GM23338 (cell line): ENCODE measurements at regions not wholly inside any gene's neighbourhood (a gene's known extent, or its start where the extent isn't known, plus 50 kb on each side); places are given as distances from the start of the nearest gene placed in this dataset.

ENCODE experiments used
- ATAC-seq: fragments of 200-7000 bp; cut with Tn5 transposase; 3 replicates; pipeline ENCODE4 v1.9.1; 2020
- DNase-seq: peaks from one replicate; pipeline ENCODE4 v3.0.0-alpha.2; 2015; ENCODE audit warnings: low spot score
- H2AFZ ChIP-seq: fragments of 200-600 bp; sonication (generic); 2 replicates; pipeline ENCODE4 v1.8.0; 2016; ENCODE audit warnings: antibody characterized with exemption, mild to moderate bottlenecking, moderate library complexity
- H3F3A ChIP-seq: fragments of 200-600 bp; sonication (generic); replicated peaks from 2 replicates; pipeline ENCODE4 v1.8.0; 2017; ENCODE audit warnings: antibody characterized with exemption, mixed run types, low read depth
- H3K27ac ChIP-seq: fragments of 200-600 bp; sonication (generic); 2 replicates; pipeline ENCODE4 v1.6.1; 2016; ENCODE audit warnings: low read depth
- H3K27me3 ChIP-seq: fragments of 200-600 bp; sonication (generic); 2 replicates; pipeline ENCODE4 v1.8.0; 2016; ENCODE audit warnings: mild to moderate bottlenecking, mixed run types, moderate library complexity; ENCODE audit not compliant: insufficient read depth
- H3K36me3 ChIP-seq: fragments of 200-600 bp; sonication (generic); 2 replicates; pipeline ENCODE4 v1.8.0; 2016; ENCODE audit warnings: mild to moderate bottlenecking; ENCODE audit not compliant: insufficient read depth
- H3K4me1 ChIP-seq: fragments of 200-600 bp; sonication (generic); 2 replicates; pipeline ENCODE4 v1.8.0; 2016; ENCODE audit warnings: mild to moderate bottlenecking, moderate library complexity; ENCODE audit not compliant: insufficient read depth
- H3K4me2 ChIP-seq: fragments of 200-600 bp; sonication (generic); 2 replicates; pipeline ENCODE4 v1.7.1; 2017; ENCODE audit warnings: mixed run types
- H3K4me3 ChIP-seq: fragments of 200-600 bp; sonication (generic); 2 replicates; pipeline ENCODE4 v1.6.1; 2016; ENCODE audit warnings: mixed run types
- H3K79me2 ChIP-seq: fragments of 200-600 bp; sonication (generic); replicated peaks from 2 replicates; pipeline ENCODE4 v1.8.0; 2017; ENCODE audit warnings: mild to moderate bottlenecking; ENCODE audit not compliant: insufficient read depth
- H3K9me2 ChIP-seq: fragments of 200-600 bp; sonication (generic); 2 replicates; pipeline ENCODE4 v1.8.0; 2017; ENCODE audit not compliant: insufficient read depth
- H4K20me1 ChIP-seq: fragments of 200-600 bp; sonication (generic); replicated peaks from 2 replicates; pipeline ENCODE4 v1.8.0; 2017; ENCODE audit warnings: mild to moderate bottlenecking; ENCODE audit not compliant: insufficient read depth
- H3K27ac Mint-ChIP-seq: 2 replicates; pipeline ENCODE4 v1.8.0; 2020; ENCODE audit warnings: inconsistent platforms, mild to moderate bottlenecking, moderate library complexity, mixed read lengths
- H3K27me3 Mint-ChIP-seq: 3 replicates; pipeline ENCODE4 v1.8.0; 2022; ENCODE audit warnings: low read depth, mild to moderate bottlenecking, moderate library complexity, mixed read lengths, inconsistent platforms; ENCODE audit not compliant: insufficient read depth, poor library complexity
- H3K36me3 Mint-ChIP-seq: 3 replicates; pipeline ENCODE4 v1.8.0; 2021; ENCODE audit warnings: low read depth, mild to moderate bottlenecking, inconsistent platforms, moderate library complexity, mixed read lengths
- H3K4me1 Mint-ChIP-seq: 3 replicates; pipeline ENCODE4 v1.8.0; 2020; ENCODE audit warnings: mild to moderate bottlenecking, inconsistent platforms, mixed read lengths
- H3K4me3 Mint-ChIP-seq: 3 replicates; pipeline ENCODE4 v1.8.0; 2021; ENCODE audit warnings: moderate library complexity, mild to moderate bottlenecking, inconsistent platforms, mixed read lengths
- H3K9me3 Mint-ChIP-seq: 3 replicates; pipeline ENCODE4 v1.8.0; 2020; ENCODE audit warnings: moderate library complexity, mild to moderate bottlenecking, inconsistent platforms, mixed read lengths
- CTCF ChIP-seq, 2 experiments: fragments of 200-600 bp in 1 of 2; sonication (generic) in 1 of 2; conservative IDR thresholded peaks; 2 replicates each; pipeline versions ENCODE4 v1.5.1 to v1.6.1; 2016 to 2017; ENCODE audit warnings: antibody characterized with exemption in 2 of 2, low read depth in 2 of 2, mild to moderate bottlenecking in 2 of 2, moderate library complexity in 1 of 2
- ETS1 ChIP-seq: IDR thresholded peaks from 2 replicates; pipeline ENCODE4 v1.6.1; 2016; ENCODE audit warnings: antibody characterized with exemption
- JUNB ChIP-seq: IDR thresholded peaks from one replicate; pipeline ENCODE4 v1.6.1; 2016; ENCODE audit warnings: antibody characterized with exemption; ENCODE audit not compliant: unreplicated experiment
- NANOG ChIP-seq: IDR thresholded peaks from 2 replicates; pipeline ENCODE4 v1.6.1; 2016; ENCODE audit warnings: antibody characterized with exemption, borderline replicate concordance
- POLR2AphosphoS5 ChIP-seq: IDR thresholded peaks from 2 replicates; pipeline ENCODE4 v1.6.1; 2016; ENCODE audit warnings: antibody characterized with exemption, low read depth
- REST ChIP-seq: IDR thresholded peaks from one replicate; pipeline ENCODE4 v1.6.1; 2018; ENCODE audit warnings: antibody characterized with exemption; ENCODE audit not compliant: unreplicated experiment
- STAT1 ChIP-seq: IDR thresholded peaks from one replicate; pipeline ENCODE4 v1.6.1; 2016; ENCODE audit warnings: antibody characterized with exemption; ENCODE audit not compliant: unreplicated experiment
- ZNF114 ChIP-seq: fragments of 250-450 bp; sonication (Bioruptor Pico); IDR thresholded peaks from 2 replicates; pipeline ENCODE4 v1.5.0; 2020; ENCODE audit warnings: mild to moderate bottlenecking, moderate library complexity
- ZNF331 ChIP-seq: fragments of 250-450 bp; sonication (Bioruptor Pico); IDR thresholded peaks from 2 replicates; pipeline ENCODE4 v1.5.0; 2020; ENCODE audit warnings: low read depth, mild to moderate bottlenecking, moderate library complexity

- Histone ChIP-seq H3F3A (no peaks in the 10 kb centered on the region), H3K27ac (no peak overlapping the region), H3K4me1 (peaks cover 7% of the 10 kb centered on the region; the same call in 1 of the 2 replicates), H3K9me2 (peaks cover 19% of the 10 kb centered on the region), H3K4me2 (no peak overlapping the region), H2AFZ (no peak overlapping the region), H3K79me2 (no peaks in the 10 kb centered on the region), H3K27me3 (no peaks in the 10 kb centered on the region), H3K36me3 (no peaks in the 10 kb centered on the region), H4K20me1 (no peaks in the 10 kb centered on the region), H3K4me3 (no peak overlapping the region)
- ATAC-seq, result no peak
- TF ChIP-seq ETS1, result no peak
- peak in 1 of 2 experiments; percentile 45; a peak in 2 of 4 replicates for TF ChIP-seq CTCF (conservative IDR thresholded peaks at IDR 0.05; ENCODE audit: low read depth in 2 of 2)
- Mint-ChIP-seq H3K9me3 (no peaks in the 10 kb centered on the region), H3K4me1 (peaks cover 11% of the 10 kb centered on the region), H3K36me3 (no peaks in the 10 kb centered on the region), H3K4me3 (no peak overlapping the region), H3K27ac (no peak overlapping the region), H3K27me3 (peaks cover 7% of the 10 kb centered on the region)
- DNase-seq, result no peak
Observed at GRCh38 chr1:232380131-232380530, 249.8 kb downstream of the SIPA1L2 start.

- no peaks in the 10 kb centered on the region for H3F3A ChIP-seq
- no peaks in the 10 kb centered on the region for H3K27me3 ChIP-seq
- peaks cover 25% of the 10 kb centered on the region for H3K9me2 ChIP-seq
- H3K4me1 ChIP-seq, result peaks cover 7% of the 10 kb centered on the region; the same call in 1 of the 2 replicates
- peak overlapping the region; percentile 56; the same call in 1 of the 2 replicates for H2AFZ ChIP-seq
- H3K4me3 ChIP-seq, result no peak overlapping the region
- no peaks in the 10 kb centered on the region for H3K36me3 Mint-ChIP-seq
- no peaks in the 10 kb centered on the region for H3K36me3 ChIP-seq
- H3K4me2 ChIP-seq, result no peak overlapping the region
- H3K4me3 Mint-ChIP-seq, result no peak overlapping the region
- H3K79me2 ChIP-seq, result no peaks in the 10 kb centered on the region
- H3K4me1 Mint-ChIP-seq, result peaks cover 11% of the 10 kb centered on the region
- H3K27ac Mint-ChIP-seq, result no peak overlapping the region
- H3K9me3 Mint-ChIP-seq, result no peaks in the 10 kb centered on the region
- TF ChIP-seq CTCF (conservative IDR thresholded peaks at IDR 0.05; ENCODE audit: low read depth in 2 of 2) (no peak), ZNF331 (CRISPR knock-in tag) (no peak), NANOG (no peak), STAT1 (no peak), POLR2AphosphoS5 (no peak), JUNB (no peak), ZNF114 (CRISPR knock-in tag) (no peak), REST (no peak)
- no peaks in the 10 kb centered on the region for H4K20me1 ChIP-seq
- DNase-seq, result no peak
- H3K27me3 Mint-ChIP-seq, result peaks cover 7% of the 10 kb centered on the region
- no peak overlapping the region for H3K27ac ChIP-seq
- ATAC-seq, result no peak
Observed at GRCh38 chr1:232379063-232379434, 250.9 kb downstream of the SIPA1L2 start.
